ENCODE measurements at regions not wholly inside any gene's neighbourhood (a gene's known extent, or its start where the extent isn't known, plus 50 kb on each side); places are given as distances from the start of the nearest gene placed in this dataset.
A peak's percentile ranks its signal among the peaks of the same experiment; 100 is the strongest.

- Mint-ChIP-seq H3K9me3 (no peaks in the 10 kb centered on the region), H3K4me1 (ENCODE audit: low read depth) (no peaks in the 10 kb centered on the region), H3K4me3 (no peak overlapping the region), H3K27me3 (ENCODE audit: low read depth) (no peaks in the 10 kb centered on the region), H3K27ac (no peak overlapping the region), H3K36me3 (ENCODE audit: low read depth) (no peaks in the 10 kb centered on the region)
- intact Hi-C loops (cut with micrococcal nuclease) = no loop called here
- CTCF ChIA-PET = interaction anchor here (0.7 kb wide), 1 partner anchor 70 kb away, joined by 3 read pairs; no protein-coding TSS in a partner anchor
- DNase-seq = no peak
Measured at GRCh38 chr12:107558816-107559382, 126.7 kb upstream of the PWP1 start.

GRCh38 chr12:107560165-107560898 is 125.3 kb upstream of the PWP1 start:
- H3K9me3 Mint-ChIP-seq = no peaks in the 10 kb centered on the region
- H3K4me1 Mint-ChIP-seq (ENCODE audit: low read depth) = no peaks in the 10 kb centered on the region
- H3K4me3 Mint-ChIP-seq = no peak overlapping the region
- H3K27me3 Mint-ChIP-seq (ENCODE audit: low read depth) = no peaks in the 10 kb centered on the region
- intact Hi-C loops (cut with micrococcal nuclease) = loop anchor here (1.0 kb wide), 1 partner anchor 45 kb away; no protein-coding TSS in a partner anchor
- CTCF ChIA-PET = no interaction called here
- no peak for DNase-seq
- no peak overlapping the region for H3K27ac Mint-ChIP-seq
- no peaks in the 10 kb centered on the region for H3K36me3 Mint-ChIP-seq (ENCODE audit: low read depth)

- Mint-ChIP-seq H3K4me3 (no peak overlapping the region), H3K27me3 (ENCODE audit: low read depth) (no peaks in the 10 kb centered on the region), H3K27ac (no peak overlapping the region), H3K36me3 (ENCODE audit: low read depth) (no peaks in the 10 kb centered on the region), H3K9me3 (no peaks in the 10 kb centered on the region), H3K4me1 (ENCODE audit: low read depth) (no peaks in the 10 kb centered on the region)
- intact Hi-C loops (cut with micrococcal nuclease) = loop anchor here (1.0 kb wide), 1 partner anchor 46 kb away; no protein-coding TSS in a partner anchor
- DNase-seq = no peak
- CTCF ChIA-PET = no interaction called here
Measured at GRCh38 chr12:107560899-107561285, 124.7 kb upstream of the PWP1 start.

GRCh38 chr12:107564946-107565345 is 120.7 kb upstream of the PWP1 start:
- intact Hi-C loops (cut with micrococcal nuclease) = no loop called here
- CTCF ChIA-PET = interaction anchor here (0.6 to 1.0 kb wide), 2 partner anchors 161 to 431 kb away, joined by 3 to 4 read pairs; no protein-coding TSS in a partner anchor
- no peak overlapping the region for H3K4me3 Mint-ChIP-seq
- H3K4me1 Mint-ChIP-seq (ENCODE audit: low read depth) = no peaks in the 10 kb centered on the region
- H3K36me3 Mint-ChIP-seq (ENCODE audit: low read depth) = no peaks in the 10 kb centered on the region
- no peak overlapping the region for H3K27ac Mint-ChIP-seq
- H3K27me3 Mint-ChIP-seq (ENCODE audit: low read depth) = no peaks in the 10 kb centered on the region
- no peaks in the 10 kb centered on the region for H3K9me3 Mint-ChIP-seq
- DNase-seq = peak; percentile 33

GRCh38 chr12:107565551-107565950 is 120.0 kb upstream of the PWP1 start:
- no peaks in the 10 kb centered on the region for H3K4me1 Mint-ChIP-seq (ENCODE audit: low read depth)
- no peak overlapping the region for H3K4me3 Mint-ChIP-seq
- no peaks in the 10 kb centered on the region for H3K9me3 Mint-ChIP-seq
- H3K27ac Mint-ChIP-seq = no peak overlapping the region
- no peaks in the 10 kb centered on the region for H3K27me3 Mint-ChIP-seq (ENCODE audit: low read depth)
- intact Hi-C loops (cut with micrococcal nuclease) = no loop called here
- no peak for DNase-seq
- H3K36me3 Mint-ChIP-seq (ENCODE audit: low read depth) = no peaks in the 10 kb centered on the region
- CTCF ChIA-PET = interaction anchor here (1.0 kb wide), 2 partner anchors 9 to 431 kb away, joined by 3 to 4 read pairs; no protein-coding TSS in a partner anchor

- DNase-seq = no peak
- no peak overlapping the region for H3K27ac Mint-ChIP-seq
- no peaks in the 10 kb centered on the region for H3K27me3 Mint-ChIP-seq (ENCODE audit: low read depth)
- no peak overlapping the region for H3K4me3 Mint-ChIP-seq
- no peaks in the 10 kb centered on the region for H3K4me1 Mint-ChIP-seq (ENCODE audit: low read depth)
- intact Hi-C loops (cut with micrococcal nuclease) = no loop called here
- CTCF ChIA-PET = interaction anchor here (1.3 kb wide), 1 partner anchor 38 kb away, joined by 3 read pairs; no protein-coding TSS in a partner anchor
- H3K9me3 Mint-ChIP-seq = no peaks in the 10 kb centered on the region
- no peaks in the 10 kb centered on the region for H3K36me3 Mint-ChIP-seq (ENCODE audit: low read depth)
Measured at GRCh38 chr12:107567876-107568619, 117.6 kb upstream of the PWP1 start.

GRCh38 chr12:107568718-107569117 is 116.9 kb upstream of the PWP1 start:
- CTCF ChIA-PET = interaction anchor here (1.3 kb wide), 1 partner anchor 37 kb away, joined by 3 read pairs; no protein-coding TSS in a partner anchor
- no peak overlapping the region for H3K4me3 Mint-ChIP-seq
- intact Hi-C loops (cut with micrococcal nuclease) = no loop called here
- no peaks in the 10 kb centered on the region for H3K36me3 Mint-ChIP-seq (ENCODE audit: low read depth)
- H3K27ac Mint-ChIP-seq = no peak overlapping the region
- H3K4me1 Mint-ChIP-seq (ENCODE audit: low read depth) = no peaks in the 10 kb centered on the region
- H3K27me3 Mint-ChIP-seq (ENCODE audit: low read depth) = no peaks in the 10 kb centered on the region
- H3K9me3 Mint-ChIP-seq = no peaks in the 10 kb centered on the region
- no peak for DNase-seq

GRCh38 chr12:107570721-107571120 is 114.9 kb upstream of the PWP1 start:
- intact Hi-C loops (cut with micrococcal nuclease) = no loop called here
- H3K4me1 Mint-ChIP-seq (ENCODE audit: low read depth) = no peaks in the 10 kb centered on the region
- H3K4me3 Mint-ChIP-seq = no peak overlapping the region
- H3K27ac Mint-ChIP-seq = no peak overlapping the region
- H3K27me3 Mint-ChIP-seq (ENCODE audit: low read depth) = no peaks in the 10 kb centered on the region
- no peak for DNase-seq
- H3K36me3 Mint-ChIP-seq (ENCODE audit: low read depth) = no peaks in the 10 kb centered on the region
- CTCF ChIA-PET = no interaction called here
- H3K9me3 Mint-ChIP-seq = no peaks in the 10 kb centered on the region

- intact Hi-C loops (cut with micrococcal nuclease) = no loop called here
- Mint-ChIP-seq H3K9me3 (no peaks in the 10 kb centered on the region), H3K27ac (no peak overlapping the region), H3K27me3 (ENCODE audit: low read depth) (no peaks in the 10 kb centered on the region), H3K4me1 (ENCODE audit: low read depth) (no peaks in the 10 kb centered on the region), H3K4me3 (no peak overlapping the region), H3K36me3 (ENCODE audit: low read depth) (no peaks in the 10 kb centered on the region)
- DNase-seq = no peak
- CTCF ChIA-PET = interaction anchor here (0.6 to 1.6 kb wide), 2 partner anchors 36 to 122 kb away, joined by 3 read pairs; no protein-coding TSS in a partner anchor
Measured at GRCh38 chr12:107571492-107571891, 114.1 kb upstream of the PWP1 start.

GRCh38 chr12:107574691-107575090 is 110.9 kb upstream of the PWP1 start:
- no peak for DNase-seq
- CTCF ChIA-PET = interaction anchor here (0.6 to 1.0 kb wide), 2 partner anchors 8 to 12 kb away, joined by 3 read pairs; no protein-coding TSS in a partner anchor
- no peaks in the 10 kb centered on the region for H3K9me3 Mint-ChIP-seq
- no peak overlapping the region for H3K27ac Mint-ChIP-seq
- H3K4me1 Mint-ChIP-seq (ENCODE audit: low read depth) = no peaks in the 10 kb centered on the region
- H3K4me3 Mint-ChIP-seq = no peak overlapping the region
- intact Hi-C loops (cut with micrococcal nuclease) = no loop called here
- H3K36me3 Mint-ChIP-seq (ENCODE audit: low read depth) = no peaks in the 10 kb centered on the region
- H3K27me3 Mint-ChIP-seq (ENCODE audit: low read depth) = no peaks in the 10 kb centered on the region

- Mint-ChIP-seq H3K4me1 (ENCODE audit: low read depth) (no peaks in the 10 kb centered on the region), H3K4me3 (no peak overlapping the region), H3K36me3 (ENCODE audit: low read depth) (peaks cover 7% of the 10 kb centered on the region), H3K27ac (no peak overlapping the region), H3K27me3 (ENCODE audit: low read depth) (no peaks in the 10 kb centered on the region), H3K9me3 (no peaks in the 10 kb centered on the region)
- intact Hi-C loops (cut with micrococcal nuclease) = no loop called here
- CTCF ChIA-PET = no interaction called here
- DNase-seq = no peak
Measured at GRCh38 chr12:107580750-107581618, 104.6 kb upstream of the PWP1 start.

GRCh38 chr12:107581619-107582015 is 104.0 kb upstream of the PWP1 start:
- no peaks in the 10 kb centered on the region for H3K27me3 Mint-ChIP-seq (ENCODE audit: low read depth)
- CTCF ChIA-PET = no interaction called here
- H3K4me1 Mint-ChIP-seq (ENCODE audit: low read depth) = no peaks in the 10 kb centered on the region
- DNase-seq = no peak
- peaks cover 13% of the 10 kb centered on the region for H3K36me3 Mint-ChIP-seq (ENCODE audit: low read depth)
- H3K27ac Mint-ChIP-seq = no peak overlapping the region
- no peak overlapping the region for H3K4me3 Mint-ChIP-seq
- H3K9me3 Mint-ChIP-seq = peaks cover 3% of the 10 kb centered on the region
- intact Hi-C loops (cut with micrococcal nuclease) = no loop called here

Data from activated naive CD4-positive, alpha-beta T cell treated with anti-CD3 and anti-CD28 coated beads for 36 hours (primary cell).